ENCODE measurements at regions not wholly inside any gene's neighbourhood (a gene's known extent, or its start where the extent isn't known, plus 50 kb on each side); places are given as distances from the start of the nearest gene placed in this dataset.

DNA sequence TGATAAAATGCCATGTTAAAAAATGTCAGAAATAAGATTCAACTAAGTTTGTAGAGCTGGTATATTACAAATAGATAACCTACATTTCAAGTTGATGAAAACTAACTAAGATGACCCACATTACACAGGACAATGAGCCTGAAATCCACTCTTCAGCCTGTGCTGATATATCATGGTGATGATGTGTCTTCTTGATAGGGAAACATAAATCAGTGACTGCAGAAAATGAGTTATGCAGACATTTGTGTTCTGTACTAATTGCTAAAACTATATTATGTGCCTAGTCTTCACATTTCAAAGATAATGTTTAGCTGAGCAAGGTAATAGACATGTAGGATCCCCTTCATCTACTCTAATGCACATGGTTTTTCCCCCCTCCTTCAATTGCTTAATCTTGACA is 331.6 kb upstream of the F9 start:
- TF ChIP-seq FOXK2 (IDR thresholded peaks at IDR 0.05) (no peak), PKNOX1 (IDR thresholded peaks at IDR 0.05) (no peak), FOXM1 (IDR thresholded peaks at IDR 0.05; ENCODE audit: borderline replicate concordance) (no peak), NFRKB (IDR thresholded peaks at IDR 0.05) (no peak), FOXA1 (IDR thresholded peaks at IDR 0.05) (no peak), HDGF (IDR thresholded peaks at IDR 0.05; ENCODE audit: borderline replicate concordance) (no peak), ZNF384 (IDR thresholded peaks at IDR 0.05) (no peak), ARNT (IDR thresholded peaks at IDR 0.05) (no peak), LEF1 (IDR thresholded peaks at IDR 0.05; ENCODE audit: borderline replicate concordance) (no peak)
